ENCODE measurements at regions not wholly inside any gene's neighbourhood (a gene's known extent, or its start where the extent isn't known, plus 50 kb on each side); places are given as distances from the start of the nearest gene placed in this dataset.

GRCh38 chr16:55225972-55226542 is 97.9 kb upstream of the IRX6 start:
- DNase-seq (ENCODE audit: low read depth): no peak

- no peak for DNase-seq (ENCODE audit: low read depth)
Measured at GRCh38 chr16:55232822-55233221, 91.2 kb upstream of the IRX6 start.

GRCh38 chr16:55233464-55233863 is 90.5 kb upstream of the IRX6 start:
- no peak for DNase-seq (ENCODE audit: low read depth)

- no peak for DNase-seq (ENCODE audit: low read depth)
Measured at GRCh38 chr16:55236655-55237054, 87.3 kb upstream of the IRX6 start.

- DNase-seq (ENCODE audit: low read depth): no peak
Measured at GRCh38 chr16:55239723-55240122, 84.3 kb upstream of the IRX6 start.

GRCh38 chr16:55240888-55241287 is 83.1 kb upstream of the IRX6 start:
- no peak for DNase-seq (ENCODE audit: low read depth)

GRCh38 chr16:55242667-55243066 is 81.3 kb upstream of the IRX6 start:
- no peak for DNase-seq (ENCODE audit: low read depth)

GRCh38 chr16:55248058-55248457 is 75.9 kb upstream of the IRX6 start:
- no peak for DNase-seq (ENCODE audit: low read depth)

GRCh38 chr16:55248494-55248893 is 75.5 kb upstream of the IRX6 start:
- no peak for DNase-seq (ENCODE audit: low read depth)

- DNase-seq (ENCODE audit: low read depth): no peak
Measured at GRCh38 chr16:55249361-55249760, 74.6 kb upstream of the IRX6 start.

GRCh38 chr16:55249936-55250335 is 74.1 kb upstream of the IRX6 start:
- DNase-seq (ENCODE audit: low read depth): no peak

- no peak for DNase-seq (ENCODE audit: low read depth)
Measured at GRCh38 chr16:55250701-55251100, 73.3 kb upstream of the IRX6 start.

GRCh38 chr16:55251151-55251550 is 72.9 kb upstream of the IRX6 start:
- DNase-seq (ENCODE audit: low read depth): no peak

GRCh38 chr16:55252577-55252976 is 71.4 kb upstream of the IRX6 start:
- no peak for DNase-seq (ENCODE audit: low read depth)

- DNase-seq (ENCODE audit: low read depth): no peak
Measured at GRCh38 chr16:55253987-55254386, 70.0 kb upstream of the IRX6 start.

- no peak for DNase-seq (ENCODE audit: low read depth)
Measured at GRCh38 chr16:55255733-55256282, 68.2 kb upstream of the IRX6 start.

- no peak for DNase-seq (ENCODE audit: low read depth)
Measured at GRCh38 chr16:55256412-55257016, 67.5 kb upstream of the IRX6 start.

GRCh38 chr16:55257966-55258613 is 65.9 kb upstream of the IRX6 start:
- peak; percentile 7 for DNase-seq (ENCODE audit: low read depth)

- DNase-seq (ENCODE audit: low read depth): no peak
Measured at GRCh38 chr16:55261301-55261700, 62.7 kb upstream of the IRX6 start.

GRCh38 chr16:55263271-55264250 is 60.4 kb upstream of the IRX6 start:
- DNase-seq (ENCODE audit: low read depth): no peak

GRCh38 chr16:55264949-55265348 is 59.1 kb upstream of the IRX6 start:
- no peak for DNase-seq (ENCODE audit: low read depth)

GRCh38 chr16:55265926-55266325 is 58.1 kb upstream of the IRX6 start:
- no peak for DNase-seq (ENCODE audit: low read depth)

All from activated T-helper 1 cell treated with Interleukin-2 at 50 U/mL for 16 hours (primary cell).